GM21737 (cell line): ENCODE measurements at regions not wholly inside any gene's neighbourhood (a gene's known extent, or its start where the extent isn't known, plus 50 kb on each side); places are given as distances from the start of the nearest gene placed in this dataset.

Source experiments
- ATAC-seq: cut with Tn5 transposase; IDR thresholded peaks from one replicate; pipeline ENCODE4 v1.9.1; 2021; ENCODE audit warnings: mild to moderate bottlenecking, moderate library complexity; ENCODE audit not compliant: unreplicated experiment

DNA sequence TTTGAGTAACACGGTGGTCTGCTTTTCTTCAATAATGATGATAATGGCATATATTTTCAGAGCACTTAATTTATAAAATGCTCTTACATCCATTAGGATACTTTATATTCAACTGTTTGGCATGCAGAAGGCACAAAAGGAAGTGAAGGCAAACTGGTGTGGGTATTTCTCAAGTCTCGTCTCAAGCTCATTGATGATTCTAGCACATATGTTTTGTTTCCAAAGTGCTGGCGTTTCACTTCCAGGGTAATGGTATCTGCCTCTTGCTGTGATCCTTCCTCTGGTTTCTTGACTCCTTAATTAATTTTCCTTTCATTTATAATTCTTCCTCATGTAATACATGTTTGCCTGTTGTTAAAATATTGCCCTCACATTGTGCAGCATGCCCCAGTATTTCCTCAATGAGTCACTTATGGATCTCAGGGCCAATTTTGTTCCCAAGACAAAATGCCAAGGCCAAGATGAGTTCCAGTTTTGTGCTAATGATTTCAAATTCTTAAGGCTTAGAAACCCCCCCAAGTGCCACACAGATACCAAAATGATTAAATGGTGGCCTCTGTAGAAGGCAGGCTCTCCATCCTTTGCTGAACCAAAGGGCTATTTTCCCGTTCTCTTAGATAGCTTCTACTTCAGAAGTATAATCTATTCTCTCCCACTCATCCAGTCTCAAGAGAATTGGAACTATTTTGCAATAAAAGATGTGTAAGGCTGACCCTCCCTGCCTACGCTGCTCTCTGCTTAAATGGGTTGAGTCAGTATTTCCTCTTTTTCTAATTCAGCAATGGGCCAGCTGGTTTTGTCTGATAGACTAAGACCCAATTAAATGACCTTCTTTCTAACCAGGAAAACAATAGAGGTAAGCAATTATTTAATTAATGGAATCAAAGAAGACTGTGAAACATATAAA, 171.2 kb downstream of the ZNF365 start:
- no peak for ATAC-seq

DNA sequence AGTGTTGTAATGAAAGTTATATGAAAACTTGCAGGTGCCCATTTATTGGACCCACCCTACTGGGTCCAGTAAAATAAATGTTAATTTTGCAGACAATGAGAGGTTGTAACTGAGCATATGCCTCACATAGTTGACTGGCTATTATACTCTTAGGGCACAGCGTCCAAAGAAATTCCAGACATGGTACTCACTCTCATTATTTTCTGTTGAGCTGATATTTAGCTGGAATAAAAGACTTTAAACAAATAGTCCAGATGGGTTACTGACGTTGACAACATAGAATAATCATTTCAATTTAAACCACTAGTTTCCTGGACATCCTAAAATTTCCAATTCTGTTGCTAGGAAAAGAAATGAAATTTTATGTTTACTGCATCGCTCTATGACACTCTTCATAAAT, 174.5 kb downstream of the ZNF365 start:
- no peak for ATAC-seq

DNA sequence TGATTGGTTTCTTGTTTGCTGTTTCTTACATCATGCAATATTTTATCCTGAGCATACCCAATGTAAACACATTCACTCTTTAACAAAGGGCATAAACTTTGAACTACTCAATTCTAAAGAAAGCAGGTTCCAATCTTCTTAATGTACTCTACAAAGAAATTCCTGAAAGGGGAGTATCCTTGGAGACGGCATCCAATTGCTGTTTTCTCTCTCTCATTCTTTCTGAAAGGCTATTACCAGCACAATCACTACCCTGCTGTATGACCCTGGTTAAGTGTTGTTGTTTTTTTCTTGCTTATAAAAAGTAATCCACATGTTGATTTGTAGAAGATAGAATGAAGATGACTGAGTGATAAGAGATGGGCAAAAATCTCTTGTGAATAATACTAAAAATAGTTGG, 176.0 kb downstream of the ZNF365 start:
- ATAC-seq = no peak

DNA sequence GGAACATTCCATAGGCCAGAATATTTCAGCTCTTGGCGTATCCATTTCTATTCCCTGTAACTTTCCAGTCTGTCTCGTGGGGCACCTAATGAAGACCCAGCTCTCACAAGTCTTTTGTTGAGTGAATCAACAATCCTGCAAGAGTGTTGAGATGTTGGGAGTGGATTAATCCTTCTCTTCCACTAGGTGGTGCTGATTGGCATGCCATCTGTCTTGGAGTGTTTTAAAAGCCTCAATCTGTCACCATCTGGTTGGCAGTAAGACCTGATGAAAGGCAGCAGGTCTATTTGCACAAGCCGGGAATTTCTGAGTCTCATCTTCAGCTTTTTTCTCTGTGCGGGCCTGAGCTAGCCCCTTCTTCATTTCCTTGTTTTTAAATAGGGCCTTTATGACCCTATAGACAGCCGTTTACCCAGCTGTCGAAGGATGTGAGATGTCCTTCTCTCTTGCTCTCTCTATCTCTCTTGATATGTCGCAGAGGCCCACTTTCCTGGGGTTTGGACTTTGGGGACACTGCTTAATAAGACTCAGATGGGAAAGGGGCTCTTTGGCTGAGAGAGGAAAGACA, 180.5 kb downstream of the ZNF365 start:
- no peak for ATAC-seq

DNA sequence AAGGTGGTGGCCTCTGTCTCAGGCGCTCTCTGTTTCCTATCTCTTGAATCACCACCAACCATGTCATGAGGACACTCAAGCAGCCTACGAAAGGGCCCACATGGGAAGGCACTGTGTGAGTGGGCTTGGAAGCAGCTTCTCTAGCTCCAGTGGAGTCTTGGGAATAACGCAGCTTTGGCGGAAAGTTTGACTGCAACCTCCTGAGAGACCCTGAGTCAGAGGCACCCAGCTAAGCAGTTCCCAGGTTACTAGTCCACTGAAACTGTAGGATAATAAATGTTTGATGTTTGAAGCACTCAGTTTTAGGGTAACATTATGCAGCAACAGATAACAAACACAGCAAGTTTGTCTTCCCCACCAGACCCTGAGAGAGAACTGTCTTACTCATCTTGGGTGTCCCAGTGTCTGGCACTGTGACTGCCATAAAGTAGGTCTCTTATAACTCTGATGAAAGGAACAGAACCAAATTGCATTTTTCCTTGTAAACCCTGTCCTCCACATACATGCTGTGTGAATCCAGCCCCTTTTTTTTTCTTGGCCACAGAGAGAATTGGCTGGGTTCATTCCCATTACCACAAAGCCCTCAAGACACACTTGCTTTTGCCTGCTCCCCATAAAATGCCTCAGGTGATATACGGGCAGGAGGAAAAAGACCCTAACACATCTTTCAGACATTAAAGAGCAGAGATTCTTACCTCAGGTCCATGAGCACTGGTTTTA, 185.5 kb downstream of the ZNF365 start:
- no peak for ATAC-seq

DNA sequence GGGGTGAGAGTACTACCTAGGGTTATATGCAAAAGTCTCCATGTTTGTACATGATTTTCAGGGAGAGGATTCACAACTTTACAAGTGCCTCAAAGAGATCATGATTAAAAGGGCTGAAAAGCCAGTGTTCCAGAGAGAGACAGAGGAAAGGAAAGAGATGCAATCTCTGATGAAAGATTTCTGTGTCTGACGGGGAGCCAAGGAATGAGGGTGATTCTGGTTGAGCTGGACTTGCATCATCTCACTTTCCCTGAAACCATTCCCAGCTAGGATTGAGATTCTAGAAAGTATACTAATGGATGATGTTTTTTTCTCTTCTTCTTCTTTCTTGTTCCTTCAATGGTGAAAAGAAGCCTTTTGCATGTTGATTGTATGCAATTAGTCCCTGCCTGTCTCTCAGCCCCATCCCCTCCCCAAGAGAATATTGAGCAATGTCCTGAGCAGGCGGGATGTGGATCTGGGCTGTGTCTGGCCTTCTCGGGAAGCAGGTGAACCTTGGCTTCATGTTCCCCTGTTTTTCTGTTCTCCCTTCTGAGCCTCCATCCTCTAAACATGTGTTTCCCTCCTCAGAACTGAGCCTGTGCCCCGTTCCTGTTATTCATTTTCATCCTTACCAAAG, 186.1 kb downstream of the ZNF365 start:
- ATAC-seq = no peak

DNA sequence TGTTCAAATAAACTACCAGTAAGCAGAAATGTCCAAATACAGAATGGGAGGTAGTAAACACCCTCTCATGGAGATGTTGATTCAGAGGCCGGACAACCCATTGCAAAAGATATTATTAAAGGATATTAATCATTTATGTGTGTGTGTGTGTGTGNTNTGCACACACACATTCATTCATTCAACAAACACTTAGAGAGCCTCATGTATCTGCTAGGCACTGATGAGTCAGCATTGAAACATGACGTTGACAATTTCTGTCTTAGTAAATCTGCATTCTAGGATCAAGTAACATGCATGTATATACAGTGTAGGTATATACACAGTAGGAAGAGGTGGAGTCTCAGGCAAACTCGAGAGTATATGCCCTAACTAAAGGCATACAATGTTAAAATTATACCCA, 187.0 kb downstream of the ZNF365 start:
- no peak for ATAC-seq

DNA sequence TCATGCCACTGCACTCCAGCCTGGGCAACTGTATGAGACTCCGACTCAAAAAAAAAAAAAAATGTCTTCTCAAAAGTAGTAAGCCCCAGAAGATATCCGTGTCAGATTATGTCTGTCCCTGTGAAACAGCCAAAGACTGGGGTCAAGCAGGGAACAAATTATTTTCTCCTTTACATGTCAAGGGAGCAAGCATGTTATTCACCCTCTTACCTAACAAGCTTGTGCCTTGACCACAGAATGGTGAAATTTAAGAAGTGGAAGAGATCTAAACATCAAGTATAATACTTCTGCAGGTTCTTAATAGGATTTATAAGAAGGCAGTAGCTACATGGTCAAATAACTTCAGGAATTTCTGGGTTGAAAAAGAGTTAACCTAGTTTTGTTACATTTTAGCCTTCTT, 187.9 kb downstream of the ZNF365 start:
- ATAC-seq = no peak

DNA sequence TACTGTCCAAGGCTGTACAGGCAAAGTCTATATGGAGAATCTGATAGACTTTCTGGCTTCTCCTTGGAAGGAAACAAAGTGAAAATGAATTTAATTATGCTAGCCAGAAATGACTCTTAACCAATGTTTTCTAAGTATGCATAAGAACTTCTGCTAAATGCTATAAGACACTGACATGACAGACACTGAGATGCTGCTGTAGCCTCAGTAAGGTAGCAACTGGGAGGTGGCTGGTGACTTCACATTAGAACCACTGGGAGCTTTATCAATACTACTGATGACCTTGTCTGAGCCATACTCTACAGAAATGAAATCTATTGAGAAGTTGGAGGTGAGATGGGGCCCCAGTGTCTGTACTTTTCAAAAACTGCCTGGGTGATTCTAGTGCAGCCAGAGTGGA, 188.6 kb downstream of the ZNF365 start:
- no peak for ATAC-seq

DNA sequence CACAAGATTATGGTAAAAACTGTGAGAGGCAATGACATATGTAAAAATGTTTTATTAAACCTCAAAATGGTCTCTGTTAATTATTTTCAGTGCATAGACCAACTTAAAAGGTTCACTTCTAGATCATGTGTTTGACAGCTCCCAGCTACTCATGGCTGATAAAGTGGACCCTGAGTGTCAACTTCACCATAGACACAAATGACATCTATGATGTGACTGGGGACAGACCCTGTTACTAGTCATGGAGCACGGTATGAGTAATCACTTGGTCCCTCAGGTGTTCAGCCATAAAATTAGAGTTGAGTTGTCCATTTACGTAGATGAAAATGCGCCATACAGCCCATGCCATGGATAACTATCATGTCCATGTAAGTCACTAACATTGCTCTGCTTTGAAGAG, 199.8 kb downstream of the ZNF365 start:
- ATAC-seq = no peak

DNA sequence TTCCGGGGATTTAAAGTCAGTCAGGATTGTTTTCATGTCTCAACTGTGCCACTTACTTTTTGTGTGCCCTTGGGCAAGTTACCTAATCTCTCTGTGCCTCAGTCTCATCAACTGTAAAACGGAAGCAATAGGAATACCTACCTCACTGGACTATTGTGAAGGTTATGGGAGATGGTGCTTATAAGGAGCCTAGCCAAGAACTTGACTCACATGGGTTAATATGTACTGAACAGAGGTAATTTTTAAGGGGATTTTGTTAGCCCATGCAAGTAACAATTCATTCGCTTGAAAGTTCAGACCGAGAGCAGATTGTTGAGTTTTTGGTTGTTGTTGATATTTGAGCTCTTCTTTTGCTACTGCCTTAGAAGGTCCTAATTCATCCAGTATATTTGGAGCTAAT, 202.9 kb downstream of the ZNF365 start:
- ATAC-seq = no peak

DNA sequence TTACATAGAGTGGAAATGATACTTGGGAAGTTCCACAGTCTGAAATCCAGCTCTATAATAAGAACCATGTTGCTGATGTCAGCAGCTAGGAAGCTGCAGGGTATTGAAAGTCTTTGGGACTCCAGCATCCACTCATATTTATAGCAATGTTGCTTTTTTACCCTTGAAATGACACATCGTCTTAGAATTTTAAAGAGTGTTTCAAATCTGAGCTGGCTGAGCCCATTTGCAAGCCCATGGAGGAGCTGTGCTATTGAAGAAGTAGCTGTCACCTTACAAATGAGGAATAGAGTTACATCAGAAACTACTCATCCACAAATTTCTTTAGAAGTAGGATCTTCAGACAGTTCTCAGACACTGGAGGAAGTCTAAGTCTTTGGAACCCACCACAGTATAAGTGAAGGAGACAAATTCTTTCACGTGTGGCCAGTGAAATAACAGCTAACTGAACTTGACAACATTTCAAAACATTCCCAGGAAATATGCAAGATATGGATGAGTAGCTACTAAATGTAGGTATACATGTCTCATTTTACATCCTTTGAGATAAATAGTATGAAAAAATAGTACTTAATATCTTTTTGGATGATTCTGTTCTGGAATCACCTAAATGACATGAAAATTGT, 203.6 kb downstream of the ZNF365 start:
- no peak for ATAC-seq

DNA sequence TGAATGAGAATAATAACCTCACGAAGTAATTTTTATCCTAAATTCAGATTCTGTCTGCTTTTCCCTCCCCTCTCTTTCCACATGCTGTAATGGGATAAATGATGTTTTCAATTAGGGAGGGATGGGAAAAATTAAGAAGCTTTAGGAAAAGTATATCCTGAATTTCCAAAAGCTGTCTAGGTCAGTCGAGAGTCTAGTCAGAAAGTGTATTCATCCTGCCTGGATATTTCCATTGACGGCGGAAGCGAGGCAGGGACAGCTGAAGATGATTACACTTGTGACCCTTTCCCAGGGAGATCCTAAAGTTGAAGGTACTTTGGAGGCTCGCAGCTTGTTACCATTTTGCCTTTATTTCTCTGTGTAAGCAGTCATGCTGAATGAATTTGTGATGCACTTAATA, 204.1 kb downstream of the ZNF365 start:
- ATAC-seq = no peak

DNA sequence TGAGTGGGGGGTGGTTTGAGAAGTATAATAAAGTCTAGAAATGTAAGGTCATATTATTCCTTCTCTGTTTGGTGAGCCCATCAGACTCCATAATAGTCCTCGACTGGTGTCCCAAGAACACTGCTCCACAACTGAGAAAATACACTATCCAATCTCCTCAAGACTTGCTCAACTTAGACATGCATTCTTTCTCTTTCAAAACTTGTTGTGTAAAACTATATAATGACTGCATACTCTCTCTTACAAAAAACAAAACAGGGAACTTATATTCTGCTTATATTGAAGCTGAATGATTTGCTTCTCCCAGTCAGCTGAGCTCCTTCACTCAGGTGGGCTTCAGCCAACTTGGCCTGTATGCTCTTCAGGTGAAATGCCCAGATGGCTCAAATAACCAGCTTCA, 204.7 kb downstream of the ZNF365 start:
- no peak for ATAC-seq

DNA sequence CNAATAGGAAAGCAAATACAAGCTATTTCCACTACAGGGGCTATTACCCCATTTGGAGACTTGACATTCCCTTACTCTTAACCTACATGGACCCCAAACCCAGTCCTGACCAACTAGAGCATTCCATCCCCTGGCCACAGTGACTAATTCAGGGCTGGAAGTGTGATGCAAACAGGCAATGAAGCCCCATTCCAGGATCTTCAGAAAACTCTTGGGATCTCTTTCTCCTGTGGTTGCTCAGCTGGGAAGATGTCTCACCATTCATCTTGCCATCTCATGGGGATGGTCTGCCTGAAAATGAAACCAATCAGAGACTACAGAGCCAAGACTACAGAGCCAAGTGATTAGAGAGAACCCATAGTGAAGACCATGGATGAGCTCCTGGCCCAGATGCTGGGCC, 206.2 kb downstream of the ZNF365 start:
- no peak for ATAC-seq

DNA sequence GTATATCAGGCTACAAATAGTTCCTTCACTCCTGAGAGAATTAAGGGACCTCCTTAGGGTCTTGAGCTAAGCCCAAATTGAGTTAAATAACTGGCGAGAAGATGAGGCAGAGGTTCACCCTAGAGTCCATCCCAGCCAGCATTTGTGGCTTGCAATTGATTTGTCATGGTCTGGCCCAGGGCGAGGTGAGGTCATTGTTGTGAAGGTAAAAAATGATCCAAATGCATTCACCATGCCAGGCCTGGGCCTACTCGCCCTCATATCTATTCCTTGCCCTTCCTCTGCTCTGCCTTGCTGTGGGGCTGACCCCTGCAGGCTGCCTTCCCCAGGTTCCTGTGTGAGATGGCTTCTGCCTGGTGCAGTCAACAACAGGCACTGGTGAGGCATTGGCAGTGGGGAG, 207.2 kb downstream of the ZNF365 start:
- ATAC-seq = no peak

DNA sequence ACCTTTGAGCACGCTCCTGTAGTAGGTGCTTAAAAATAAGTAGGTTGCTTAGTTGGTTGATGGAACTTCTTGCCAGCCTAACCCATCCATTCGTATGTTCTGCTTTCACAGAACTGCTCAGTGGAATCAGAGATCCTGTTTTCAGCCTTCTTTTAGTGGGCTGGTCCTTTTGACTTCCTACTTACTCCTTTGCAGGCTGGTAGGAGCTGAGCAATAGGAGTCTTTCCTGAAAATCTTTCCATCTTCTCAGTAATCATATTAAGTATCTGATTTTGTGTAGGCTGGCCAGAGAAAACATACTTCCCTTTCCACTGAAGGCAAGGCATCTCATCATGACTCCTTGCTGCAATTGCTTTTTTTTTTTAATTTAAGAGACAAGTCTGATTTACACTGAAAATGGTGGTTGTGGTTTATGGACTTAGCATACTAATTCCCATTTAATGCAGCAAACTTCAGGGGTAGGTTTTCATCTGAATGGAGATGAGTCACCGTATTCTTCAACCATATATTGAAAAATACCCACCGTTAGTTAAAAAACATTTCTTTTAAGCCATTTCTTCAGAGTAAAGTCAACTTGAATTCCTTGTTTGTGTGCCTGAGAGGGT, 208.0 kb downstream of the ZNF365 start:
- no peak for ATAC-seq

DNA sequence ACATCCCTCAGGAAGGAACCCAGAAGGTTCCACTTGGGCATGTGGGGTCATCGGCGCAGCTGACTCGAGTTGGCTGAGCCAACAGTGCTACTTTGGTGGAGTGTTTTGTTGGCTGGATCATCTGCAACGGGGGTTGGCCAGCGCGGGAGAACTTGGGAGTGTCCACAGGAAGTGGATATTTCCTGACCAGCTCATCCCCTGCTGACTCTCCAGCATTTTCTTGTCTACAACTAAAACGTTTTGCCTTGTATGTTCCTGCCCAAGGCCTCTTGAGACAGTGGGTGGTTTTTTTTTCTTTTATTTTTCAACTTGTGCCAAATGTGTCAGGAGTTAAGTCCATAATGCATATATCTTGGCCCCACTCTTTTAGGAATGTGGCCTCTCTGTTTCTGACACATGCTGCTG, 208.6 kb downstream of the ZNF365 start:
- no peak for ATAC-seq

DNA sequence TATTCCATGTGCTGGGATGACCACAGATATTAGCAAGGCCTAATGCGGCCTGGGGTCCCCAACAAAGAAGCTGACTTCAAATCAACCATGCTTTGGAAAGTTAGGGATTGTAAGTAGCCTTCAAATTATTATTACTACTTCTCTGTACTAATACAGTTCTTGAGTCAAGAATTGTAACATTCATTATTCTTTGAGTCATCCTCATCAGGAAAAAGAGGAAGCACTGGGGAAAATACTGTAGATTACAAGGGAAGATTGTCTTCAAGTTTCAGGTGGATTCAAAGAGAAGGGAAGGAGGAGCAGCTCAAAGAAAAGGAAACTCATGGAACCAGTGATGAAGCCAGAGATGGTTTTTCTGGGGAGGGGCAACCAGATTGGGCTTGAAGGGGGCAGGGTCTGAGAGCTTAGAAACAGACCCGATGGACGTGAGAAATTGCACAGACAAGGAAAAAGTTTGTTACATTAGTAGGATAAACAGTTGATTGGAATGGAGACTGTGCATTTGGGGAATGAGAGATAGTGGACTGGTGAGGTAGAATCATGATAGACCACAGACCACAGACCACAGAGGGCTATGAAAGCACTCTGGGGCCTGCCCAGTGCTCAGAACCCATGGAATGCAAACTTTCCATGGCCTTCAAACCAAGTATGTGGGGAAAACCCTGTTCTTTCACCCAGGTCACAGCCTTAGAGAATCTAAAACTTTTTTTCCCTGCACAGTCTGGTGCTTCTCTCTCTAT, 209.9 kb downstream of the ZNF365 start:
- ATAC-seq = no peak

DNA sequence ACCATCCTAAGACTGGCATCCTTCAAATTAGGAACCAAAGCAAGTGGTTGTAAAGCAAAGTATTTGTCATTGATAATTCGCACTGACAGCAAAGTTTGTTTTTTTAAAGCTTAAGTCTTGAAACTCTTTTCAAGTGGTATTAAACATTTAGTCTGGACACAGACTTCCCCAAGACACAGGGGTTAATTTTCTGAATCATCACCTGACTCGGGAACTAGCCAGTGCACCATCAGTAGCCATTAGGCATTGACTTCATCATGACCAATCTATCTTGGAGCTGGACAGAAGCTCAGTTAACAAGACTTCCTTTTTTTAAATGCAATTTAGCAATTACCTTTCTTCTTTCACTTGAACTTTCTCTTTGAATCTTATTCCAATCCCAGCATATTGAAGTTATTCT, 210.6 kb downstream of the ZNF365 start:
- ATAC-seq = no peak
